ENCODE measurements at regions not wholly inside any gene's neighbourhood (a gene's known extent, or its start where the extent isn't known, plus 50 kb on each side); places are given as distances from the start of the nearest gene placed in this dataset.

GRCh38 chr12:43090981-43091380 lies 461.0 kb downstream of the ADAMTS20 start:
- Histone ChIP-seq H3K36me3 (ENCODE audit: insufficient read depth, low read length) (no peaks in the 10 kb centered on the region), H3K27ac (ENCODE audit: low read length) (no peak overlapping the region), H3K4me3 (ENCODE audit: low read length) (no peak overlapping the region), H3K79me2 (replicated peaks; ENCODE audit: insufficient read depth, low read length) (no peaks in the 10 kb centered on the region), H3K4me2 (ENCODE audit: low read length) (no peak overlapping the region), H3F3A (ENCODE audit: insufficient read depth, low read length, poor library complexity, severe bottlenecking) (no peaks in the 10 kb centered on the region), H3K9me2 (ENCODE audit: insufficient read depth, low read length) (no peaks in the 10 kb centered on the region), H3K27me3 (ENCODE audit: insufficient read depth, low read depth, low read length) (no peaks in the 10 kb centered on the region), H4K20me1 (ENCODE audit: insufficient read depth) (no peaks in the 10 kb centered on the region), H3K9me3 (ENCODE audit: low read length) (no peaks in the 10 kb centered on the region), H3K9ac (ENCODE audit: low read length) (no peak overlapping the region), H2AFZ (ENCODE audit: low read depth, low read length) (no peak overlapping the region)
- TF ChIP-seq SMC3 (conservative IDR thresholded peaks at IDR 0.05; ENCODE audit: poor library complexity) (no peak), MXI1 (conservative IDR thresholded peaks at IDR 0.05; ENCODE audit: poor library complexity, severe bottlenecking) (no peak), POLR2AphosphoS5 (IDR thresholded peaks at IDR 0.05) (no peak), TAF1 (IDR thresholded peaks at IDR 0.05; ENCODE audit: low read depth) (no peak), REST (IDR thresholded peaks at IDR 0.05; ENCODE audit: borderline replicate concordance) (no peak), EZH2 (IDR thresholded peaks at IDR 0.05; ENCODE audit: borderline replicate concordance, insufficient read depth, low read length, poor library complexity, severe bottlenecking) (no peak), CTCF (IDR thresholded peaks at IDR 0.05; ENCODE audit: poor library complexity, severe bottlenecking) (no peak), RAD21 (conservative IDR thresholded peaks at IDR 0.05) (no peak), EP300 (conservative IDR thresholded peaks at IDR 0.05; ENCODE audit: poor library complexity, severe bottlenecking) (no peak)

GRCh38 chr12:43087195-43088091 lies 464.6 kb downstream of the ADAMTS20 start:
- Histone ChIP-seq H3K9me2 (ENCODE audit: insufficient read depth, low read length) (no peaks in the 10 kb centered on the region), H2AFZ (ENCODE audit: low read depth, low read length) (no peak overlapping the region), H3K4me2 (ENCODE audit: low read length) (no peak overlapping the region), H3K27ac (ENCODE audit: low read length) (no peak overlapping the region), H3K4me3 (ENCODE audit: low read length) (no peak overlapping the region), H3K27me3 (ENCODE audit: insufficient read depth, low read depth, low read length) (no peaks in the 10 kb centered on the region), H4K20me1 (ENCODE audit: insufficient read depth) (no peaks in the 10 kb centered on the region), H3K9ac (ENCODE audit: low read length) (no peak overlapping the region), H3K36me3 (ENCODE audit: insufficient read depth, low read length) (no peaks in the 10 kb centered on the region), H3K79me2 (replicated peaks; ENCODE audit: insufficient read depth, low read length) (no peaks in the 10 kb centered on the region), H3K9me3 (ENCODE audit: low read length) (no peaks in the 10 kb centered on the region), H3F3A (ENCODE audit: insufficient read depth, low read length, poor library complexity, severe bottlenecking) (no peaks in the 10 kb centered on the region)
- TF ChIP-seq POLR2AphosphoS5 (IDR thresholded peaks at IDR 0.05) (no peak), SMC3 (conservative IDR thresholded peaks at IDR 0.05; ENCODE audit: poor library complexity) (no peak), MXI1 (conservative IDR thresholded peaks at IDR 0.05; ENCODE audit: poor library complexity, severe bottlenecking) (no peak), RAD21 (conservative IDR thresholded peaks at IDR 0.05) (no peak), REST (IDR thresholded peaks at IDR 0.05; ENCODE audit: borderline replicate concordance) (no peak), EP300 (conservative IDR thresholded peaks at IDR 0.05; ENCODE audit: poor library complexity, severe bottlenecking) (no peak), EZH2 (IDR thresholded peaks at IDR 0.05; ENCODE audit: borderline replicate concordance, insufficient read depth, low read length, poor library complexity, severe bottlenecking) (no peak), TAF1 (IDR thresholded peaks at IDR 0.05; ENCODE audit: low read depth) (no peak), CTCF (IDR thresholded peaks at IDR 0.05; ENCODE audit: poor library complexity, severe bottlenecking) (no peak)
